H1 (cell line): ENCODE measurements at regions not wholly inside any gene's neighbourhood (a gene's known extent, or its start where the extent isn't known, plus 50 kb on each side); places are given as distances from the start of the nearest gene placed in this dataset.

Experiments used
- CTCF ChIA-PET: fragments of 300-600 bp; sonication (Branson Sonifier 250); formaldehyde crosslinking; loops from one replicate; lab custom pipeline; 2021; ENCODE audit not compliant: partially characterized antibody; lab: Charles Lee
- POLR2A ChIA-PET: fragments of 300-600 bp; sonication (Branson Sonifier 250); formaldehyde crosslinking; loops from one replicate; lab custom pipeline; 2021; ENCODE audit warnings: inconsistent platforms; ENCODE audit not compliant: partially characterized antibody; lab: Charles Lee
- DNase-seq, 2 experiments: peaks; one replicate each; pipeline versions ENCODE4 v3.0.0 to v3.0.0-alpha.2; 2010 to 2022; ENCODE audit warnings: low spot score in 2 of 2, low read depth in 1 of 2, mixed read lengths in 1 of 2
- FAIRE-seq: peaks from 2 replicates; lab custom pipeline; 2011; peaks lifted over from hg19 to GRCh38; lab: Jason Lieb, UNC
- H2AFZ ChIP-seq: 2 replicates; pipeline ENCODE4 v1.8.1; 2012; ENCODE audit warnings: low read length, inconsistent platforms
- H2AK5ac ChIP-seq: 2 replicates; pipeline ENCODE4 v1.6.1; 2013; ENCODE audit warnings: low read depth, low read length
- H2BK120ac ChIP-seq: replicated peaks from 2 replicates; pipeline ENCODE3; 2013; ENCODE audit warnings: low read depth, low read length, inconsistent platforms
- H2BK12ac ChIP-seq: 2 replicates; pipeline ENCODE4 v1.6.1; 2013; ENCODE audit warnings: low read depth, low read length
- H2BK15ac ChIP-seq: 2 replicates; pipeline ENCODE4 v1.6.1; 2013; ENCODE audit warnings: low read length
- H2BK20ac ChIP-seq: 2 replicates; pipeline ENCODE4 v1.6.1; 2013; ENCODE audit warnings: low read length
- H2BK5ac ChIP-seq: 2 replicates; pipeline ENCODE4 v1.6.1; 2013; ENCODE audit warnings: low read depth, low read length
- H3K14ac ChIP-seq: 2 replicates; pipeline ENCODE4 v1.6.1; 2013; ENCODE audit warnings: inconsistent platforms; ENCODE audit not compliant: insufficient read length
- H3K18ac ChIP-seq: 2 replicates; pipeline ENCODE4 v1.6.1; 2013; ENCODE audit warnings: low read length; ENCODE audit errors: extremely low read depth
- H3K23ac ChIP-seq: 2 replicates; pipeline ENCODE4 v1.6.1; 2013; ENCODE audit warnings: inconsistent platforms; ENCODE audit not compliant: insufficient read length
- H3K23me2 ChIP-seq: 2 replicates; pipeline ENCODE4 v1.6.1; 2013; ENCODE audit warnings: low read depth, low read length
- H3K27ac ChIP-seq: 2 replicates; pipeline ENCODE4 v1.6.1; 2011; ENCODE audit warnings: low read depth, low read length, inconsistent platforms
- H3K27me3 ChIP-seq, 4 experiments: replicated peaks in 1 of 4; 1 replicate in 1 of 4; 2 replicates in 3 of 4; pipeline versions ENCODE4 v1.6.1 to v1.8.1; 2011 to 2013; ENCODE audit warnings: low read length in 3 of 4, mild to moderate bottlenecking in 3 of 4, inconsistent platforms in 2 of 4, mixed read lengths in 2 of 4, moderate library complexity in 1 of 4; ENCODE audit not compliant: control insufficient read depth in 3 of 4, insufficient read depth in 3 of 4; ENCODE audit errors: extremely low read depth in 1 of 4
- H3K36me3 ChIP-seq, 4 experiments: 2 replicates each; pipeline versions ENCODE4 v1.6.1 to v1.8.1; 2011 to 2013; ENCODE audit warnings: mild to moderate bottlenecking in 4 of 4, low read length in 3 of 4, moderate library complexity in 2 of 4, control low read depth in 1 of 4, inconsistent platforms in 1 of 4; ENCODE audit not compliant: insufficient read depth in 4 of 4, control insufficient read depth in 2 of 4
- H3K4ac ChIP-seq: replicated peaks from 2 replicates; pipeline ENCODE3; 2013; ENCODE audit warnings: low read length, low read depth, mixed read lengths, inconsistent platforms; ENCODE audit not compliant: insufficient read length
- H3K4me1 ChIP-seq, 4 experiments: replicated peaks in 1 of 4; 1 replicate in 1 of 4; 2 replicates in 3 of 4; pipeline versions ENCODE4 v1.6.1 to v1.8.1; 2011 to 2013; ENCODE audit warnings: low read length in 3 of 4, inconsistent platforms in 2 of 4, mixed read lengths in 1 of 4; ENCODE audit not compliant: insufficient read depth in 4 of 4, control insufficient read depth in 3 of 4
- H3K4me2 ChIP-seq, 2 experiments: 2 replicates each; pipeline versions ENCODE4 v1.6.1 to v1.8.1; 2011 to 2013; ENCODE audit warnings: low read depth in 2 of 2, low read length in 2 of 2, control low read depth in 1 of 2, inconsistent platforms in 1 of 2, mild to moderate bottlenecking in 1 of 2; ENCODE audit not compliant: insufficient read depth in 1 of 2
- H3K4me3 ChIP-seq, 4 experiments: fragments of 200-600, 300-600 bp in 1 of 4; sonication (generic), shearing (Covaris generic), sonication (Bioruptor Twin) in 1 of 4; 2 replicates each; pipeline versions ENCODE4 v1.5.1 to v1.8.1; 2011 to 2016; ENCODE audit warnings: low read length in 4 of 4, low read depth in 3 of 4, control low read depth in 2 of 4, inconsistent platforms in 2 of 4, mild to moderate bottlenecking in 2 of 4, mixed read lengths in 1 of 4, moderate library complexity in 1 of 4; ENCODE audit not compliant: insufficient read depth in 2 of 4; ENCODE audit errors: extremely low read depth in 1 of 4
- H3K56ac ChIP-seq: replicated peaks from 2 replicates; pipeline ENCODE3; 2013; ENCODE audit warnings: low read depth, mild to moderate bottlenecking, mixed read lengths, low read length, inconsistent platforms; ENCODE audit not compliant: insufficient read length
- H3K79me1 ChIP-seq: 2 replicates; pipeline ENCODE4 v1.6.1; 2013; ENCODE audit warnings: low read depth, low read length, control low read depth
- H3K79me2 ChIP-seq, 2 experiments: 2 replicates each; pipeline versions ENCODE4 v1.6.1 to v1.8.1; 2012 to 2013; ENCODE audit warnings: low read length in 2 of 2, mild to moderate bottlenecking in 2 of 2, inconsistent platforms in 1 of 2; ENCODE audit not compliant: insufficient read depth in 2 of 2, control insufficient read depth in 1 of 2
- H3K9ac ChIP-seq, 4 experiments: replicated peaks in 1 of 4; 1 replicate in 1 of 4; 2 replicates in 3 of 4; pipeline versions ENCODE4 v1.6.1 to v1.8.1; 2011 to 2013; ENCODE audit warnings: low read depth in 3 of 4, low read length in 3 of 4, control low read depth in 2 of 4, mild to moderate bottlenecking in 2 of 4, moderate library complexity in 2 of 4, inconsistent platforms in 1 of 4; ENCODE audit errors: extremely low read depth in 1 of 4
- H3K9me3 ChIP-seq, 2 experiments: 2 replicates each; pipeline versions ENCODE4 v1.6.1 to v1.8.1; 2012 to 2013; ENCODE audit warnings: mild to moderate bottlenecking in 2 of 2, moderate library complexity in 2 of 2, control low read depth in 1 of 2, inconsistent platforms in 1 of 2, low read depth in 1 of 2, low read length in 1 of 2, mixed read lengths in 1 of 2; ENCODE audit not compliant: insufficient read depth in 2 of 2
- H4K20me1 ChIP-seq, 2 experiments: replicated peaks in 1 of 2; 2 replicates each; pipeline versions ENCODE3 to v1.8.1; 2011 to 2013; ENCODE audit warnings: inconsistent platforms in 2 of 2, low read length in 2 of 2, mild to moderate bottlenecking in 1 of 2; ENCODE audit not compliant: insufficient read depth in 2 of 2, control insufficient read depth in 1 of 2
- H4K5ac ChIP-seq: 2 replicates; pipeline ENCODE4 v1.6.1; 2013; ENCODE audit warnings: low read length, low read depth, mixed read lengths, inconsistent platforms; ENCODE audit not compliant: insufficient read length
- H4K8ac ChIP-seq: 2 replicates; pipeline ENCODE4 v1.8.0; 2013; ENCODE audit warnings: mild to moderate bottlenecking, moderate library complexity, low read length, inconsistent platforms; ENCODE audit not compliant: insufficient read depth; ENCODE audit errors: extremely low read depth
- H4K91ac ChIP-seq: replicated peaks from 2 replicates; pipeline ENCODE3; 2013; ENCODE audit warnings: low read length, mixed read lengths, inconsistent platforms; ENCODE audit not compliant: insufficient read length
- BCL11A ChIP-seq, 2 experiments: IDR thresholded peaks; one replicate each; pipeline ENCODE4 v1.6.1; 2011; ENCODE audit warnings: low read depth in 2 of 2, low read length in 2 of 2, mild to moderate bottlenecking in 2 of 2
- FOSL1 ChIP-seq: IDR thresholded peaks from 2 replicates; pipeline ENCODE4 v1.6.1; 2011; ENCODE audit warnings: mild to moderate bottlenecking, low read depth, low read length, moderate library complexity; ENCODE audit not compliant: insufficient read depth
- GABPA ChIP-seq: IDR thresholded peaks from 2 replicates; pipeline ENCODE4 v1.6.1; 2011; ENCODE audit warnings: mild to moderate bottlenecking, low read length, moderate library complexity, borderline replicate concordance; ENCODE audit not compliant: insufficient read depth
- NRF1 ChIP-seq: IDR thresholded peaks from 2 replicates; pipeline ENCODE4 v1.6.1; 2011; ENCODE audit warnings: mild to moderate bottlenecking, low read depth, low read length, improper control_type of control experiment
- RAD21 ChIP-seq, 2 experiments: IDR thresholded peaks in 1 of 2; conservative IDR thresholded peaks in 1 of 2; 2 replicates each; pipeline ENCODE4 v1.6.1; 2011; ENCODE audit warnings: low read depth in 2 of 2, low read length in 2 of 2, improper control_type of control experiment in 1 of 2, inconsistent platforms in 1 of 2, mild to moderate bottlenecking in 1 of 2, moderate library complexity in 1 of 2
- RNF2 ChIP-seq: fragments of 200-900, 300-1000 bp; sonication (generic); IDR thresholded peaks from 2 replicates; pipeline ENCODE4 v1.7.1; 2016; ENCODE audit warnings: borderline replicate concordance, low read depth, mild to moderate bottlenecking, antibody characterized with exemption, low read length; ENCODE audit not compliant: poor library complexity, severe bottlenecking; ENCODE audit errors: missing control alignments
- TBP ChIP-seq: IDR thresholded peaks from 2 replicates; pipeline ENCODE4 v1.6.1; 2011; ENCODE audit warnings: low read depth, low read length, improper control_type of control experiment
- TEAD4 ChIP-seq: IDR thresholded peaks from 2 replicates; pipeline ENCODE4 v1.6.1; 2012; ENCODE audit warnings: low read depth, low read length, inconsistent platforms, mixed read lengths
- WGBS, 2 experiments: shearing (Covaris generic) in 1 of 2; methylation state at CpG; one replicate each; pipeline versions ENCODE4 v1.1.6 to v1.1.7; 2013 to 2015; ENCODE audit warnings: low lambda C conversion rate in 2 of 2, mixed read lengths in 2 of 2, inconsistent platforms in 1 of 2, low coverage in 1 of 2, missing lambda C conversion rate in 1 of 2; ENCODE audit not compliant: insufficient replicate concordance in 2 of 2, insufficient coverage in 1 of 2, insufficient read length in 1 of 2; ENCODE audit errors: extremely low coverage in 1 of 2, missing lambda C conversion rate in 1 of 2; 5-methylcytosine and 5-hydroxymethylcytosine counted together

- Histone ChIP-seq H4K8ac (no peak overlapping the region), H3K27me3 (no peaks in the 10 kb centered on the region), H3K4me1 (no peaks in the 10 kb centered on the region), H3K27ac (no peak overlapping the region), H2AK5ac (no peak overlapping the region), H3K79me1 (no peaks in the 10 kb centered on the region), H3K23ac (no peak overlapping the region), H3K9ac (no peak overlapping the region), H3K36me3 (no peaks in the 10 kb centered on the region), H4K91ac (no peak overlapping the region), H3K14ac (no peak overlapping the region), H2BK15ac (no peak overlapping the region), H3K9me3 (no peaks in the 10 kb centered on the region), H4K5ac (no peak overlapping the region), H3K4me3 (no peak overlapping the region)
- CTCF ChIA-PET = no interaction called here
- DNase-seq = no peak
- 87% methylated on average over 2 of the region's 2 CpGs; no CpG with 5 or more reads in 1 of the 2 experiments for WGBS, 2 experiments
- TF ChIP-seq RAD21 (IDR thresholded peaks at IDR 0.05 in 1 of 2, conservative IDR thresholded peaks at IDR 0.05 in 1 of 2; ENCODE audit: low read depth in 2 of 2, low read length in 2 of 2) = no peak
- TF ChIP-seq FOSL1 = no peak
- TF ChIP-seq RNF2 = no peak
- no peak for TF ChIP-seq GABPA
- TF ChIP-seq NRF1 = no peak
- no peak for TF ChIP-seq BCL11A (IDR thresholded peaks at IDR 0.05; ENCODE audit: low read depth in 2 of 2, low read length in 2 of 2)
- TF ChIP-seq TBP = no peak
- no peak for TF ChIP-seq TEAD4
- TF ChIP-seq, all 59 proteins: peak for 0
- Histone ChIP-seq H2AFZ (no peak overlapping the region), H3K4ac (no peak overlapping the region), H3K18ac (no peak overlapping the region), H2BK12ac (no peak overlapping the region), H2BK20ac (no peak overlapping the region), H3K4me2 (no peak overlapping the region), H3K79me2 (no peaks in the 10 kb centered on the region), H2BK120ac (no peak overlapping the region), H4K20me1 (no peaks in the 10 kb centered on the region), H3K23me2 (no peaks in the 10 kb centered on the region), H2BK5ac (no peak overlapping the region), H3K56ac (no peak overlapping the region)
- no peak for FAIRE-seq
- POLR2A ChIA-PET = no interaction called here
Measured at GRCh38 chr3:168976969-168977368, 686.5 kb downstream of the MECOM start.
